ENCODE measurements at regions not wholly inside any gene's neighbourhood (a gene's known extent, or its start where the extent isn't known, plus 50 kb on each side); places are given as distances from the start of the nearest gene placed in this dataset.

DNA sequence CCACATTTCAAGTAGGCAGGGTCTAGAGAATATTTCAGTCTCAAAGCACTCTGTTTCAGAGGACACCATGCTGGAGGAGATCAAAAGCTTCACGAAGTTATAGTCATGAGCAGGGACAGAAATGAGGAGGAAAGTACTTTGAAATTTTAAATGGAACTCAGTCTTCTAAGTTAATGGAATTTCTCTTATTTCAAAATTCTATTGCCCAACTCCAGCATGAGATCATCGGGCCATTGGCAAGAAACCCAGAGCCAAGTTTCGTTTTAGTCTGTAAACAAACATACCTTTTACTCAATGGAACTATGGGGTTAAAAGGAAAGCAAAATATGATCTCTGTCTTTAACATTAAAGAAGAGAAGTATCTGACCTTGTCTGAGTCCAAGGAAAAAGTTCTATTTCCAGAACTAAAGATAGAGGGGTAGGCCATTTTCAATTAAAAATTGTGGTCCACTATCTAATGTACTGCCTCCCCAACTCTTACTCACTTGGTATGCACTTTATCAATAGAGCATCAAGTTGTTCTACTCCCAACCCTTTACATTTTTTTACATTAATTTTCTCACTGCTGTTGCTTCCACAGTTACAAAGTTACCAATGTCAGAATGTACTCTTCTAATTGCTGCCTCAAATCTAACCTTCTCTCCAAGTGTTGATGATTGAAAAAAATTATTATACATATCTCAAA, 235.3 kb upstream of the NRSN1 start:
- no peak for DNase-seq (ENCODE audit: low read depth, low spot score)

DNA sequence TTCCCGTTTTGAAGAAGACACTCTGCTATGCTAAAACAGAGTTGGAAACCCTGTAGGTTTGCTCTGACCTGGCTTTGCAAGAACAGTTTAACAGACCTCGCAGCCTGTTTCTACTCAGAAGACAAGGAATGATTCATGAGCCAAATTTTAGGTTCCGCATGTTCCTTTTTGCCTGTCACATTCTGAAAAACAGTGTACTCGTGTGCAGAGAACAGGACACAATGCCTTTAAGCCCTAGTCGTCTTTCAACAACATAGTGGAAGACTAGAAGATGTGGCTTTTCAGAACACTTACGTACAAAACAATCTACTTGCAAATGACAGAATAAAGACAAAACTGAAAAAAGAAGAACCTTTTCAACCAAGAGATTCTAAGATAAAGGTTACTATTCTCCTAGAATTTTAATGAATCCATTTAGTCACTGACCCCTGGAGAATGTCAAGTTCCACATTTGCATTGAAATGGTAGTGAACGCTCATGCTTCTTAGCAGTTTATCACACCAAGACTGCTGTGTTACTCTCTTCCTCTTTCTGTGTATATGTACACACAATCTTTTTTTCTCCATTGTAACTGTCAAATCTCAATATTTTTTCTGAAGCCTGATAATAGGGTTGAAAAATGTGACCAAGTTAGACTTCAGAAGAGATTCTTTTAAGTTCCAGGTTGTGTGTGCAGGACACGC, 220.7 kb upstream of the NRSN1 start:
- no peak for DNase-seq (ENCODE audit: low read depth, low spot score)

DNA sequence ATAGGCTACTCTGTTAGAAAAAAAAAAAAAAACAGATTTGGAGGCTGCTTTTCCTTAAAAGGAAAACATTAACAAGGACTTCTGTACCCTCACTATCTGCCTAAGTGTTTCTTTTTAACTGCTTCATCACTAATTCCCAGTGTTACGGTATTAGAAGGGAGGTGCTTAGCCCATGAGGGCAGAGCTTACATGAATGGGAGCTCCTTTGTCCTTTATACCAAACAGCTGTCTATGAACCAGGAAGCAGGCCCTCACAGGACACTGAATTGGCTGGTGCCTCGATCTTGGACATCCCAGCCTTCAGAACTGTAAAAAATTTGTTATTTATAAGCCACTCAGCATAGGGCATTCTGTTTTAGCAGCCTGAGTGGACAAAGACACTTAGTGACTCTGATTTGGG, 215.6 kb upstream of the NRSN1 start:
- no peak for DNase-seq (ENCODE audit: low read depth, low spot score)

DNA sequence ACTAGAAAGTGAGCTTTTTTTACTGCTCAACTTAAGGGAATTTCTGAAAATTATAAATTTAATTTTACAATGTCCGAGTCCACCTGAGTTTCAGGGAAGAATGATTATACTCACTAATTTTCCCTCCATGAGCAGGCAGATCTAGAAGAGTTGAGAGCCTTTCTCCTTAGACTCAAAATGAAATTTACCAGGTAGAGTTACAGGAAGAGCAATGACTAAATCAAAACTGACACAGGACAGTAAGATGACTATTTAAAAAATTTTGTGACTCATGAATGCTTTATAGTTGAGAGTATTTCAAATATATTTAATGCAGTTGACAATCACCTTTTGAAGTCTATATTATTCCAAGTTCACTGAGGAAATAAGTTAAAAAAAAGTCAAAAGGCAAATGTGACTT, 198.1 kb upstream of the NRSN1 start:
- DNase-seq (ENCODE audit: low read depth, low spot score), result no peak

DNA sequence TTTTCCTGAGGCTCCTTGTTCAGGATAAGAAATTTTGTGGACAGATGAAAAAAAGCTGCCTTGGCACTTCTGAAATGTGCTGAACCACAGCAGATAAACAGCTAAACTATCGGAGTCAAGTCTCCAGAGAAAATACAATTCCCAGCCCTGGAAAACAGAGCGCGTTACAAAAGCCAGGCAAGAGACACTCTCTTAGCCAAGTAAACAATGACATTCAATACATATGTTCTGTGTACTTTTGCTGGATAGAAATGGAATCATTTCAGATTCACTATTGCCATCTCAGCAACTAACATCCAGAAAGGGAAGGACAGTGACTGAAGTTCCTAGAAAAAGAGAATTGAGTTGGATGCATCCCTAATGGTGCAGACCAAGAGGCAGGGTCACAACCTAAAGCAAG, 196.8 kb upstream of the NRSN1 start:
- DNase-seq (ENCODE audit: low read depth, low spot score), result no peak

DNA sequence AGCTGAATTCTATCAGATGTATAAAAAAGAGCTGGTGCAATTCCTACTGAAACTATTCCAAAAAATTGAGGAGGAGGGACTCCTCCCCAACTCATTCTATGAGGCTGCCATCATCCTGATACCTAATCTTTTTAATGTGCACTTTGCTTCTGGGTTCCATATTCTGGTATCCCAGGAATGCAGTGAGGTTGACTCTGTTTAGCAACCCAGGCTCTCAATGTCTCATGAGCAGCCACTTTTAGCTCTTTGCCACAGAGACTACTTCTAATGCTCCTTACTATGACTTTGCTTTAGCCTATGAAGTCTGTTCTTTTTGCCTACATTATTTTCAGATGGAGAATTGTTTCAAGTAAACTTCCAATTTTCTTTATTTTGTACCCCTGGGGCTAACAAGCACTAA, 185.5 kb upstream of the NRSN1 start:
- DNase-seq (ENCODE audit: low read depth, low spot score), result no peak

DNA sequence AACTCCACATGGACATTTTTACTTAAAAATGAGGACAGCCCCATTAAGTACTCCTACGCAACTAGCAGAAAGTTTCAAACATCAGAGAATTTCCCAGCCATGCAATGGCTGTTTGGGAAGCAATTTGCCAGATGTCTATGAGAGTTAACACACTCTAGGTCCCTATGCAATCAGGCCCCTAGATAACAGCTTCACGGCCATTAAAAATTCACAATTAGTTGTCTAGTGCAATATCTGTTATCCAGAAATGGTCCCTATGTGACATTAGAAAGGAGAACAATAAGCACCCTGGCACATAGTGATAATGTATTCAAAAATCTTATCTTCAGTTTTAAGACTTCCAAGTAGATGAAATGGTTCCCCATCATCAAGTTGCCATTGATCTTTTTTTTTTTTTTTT, 174.3 kb upstream of the NRSN1 start:
- no peak for DNase-seq (ENCODE audit: low read depth, low spot score)

DNA sequence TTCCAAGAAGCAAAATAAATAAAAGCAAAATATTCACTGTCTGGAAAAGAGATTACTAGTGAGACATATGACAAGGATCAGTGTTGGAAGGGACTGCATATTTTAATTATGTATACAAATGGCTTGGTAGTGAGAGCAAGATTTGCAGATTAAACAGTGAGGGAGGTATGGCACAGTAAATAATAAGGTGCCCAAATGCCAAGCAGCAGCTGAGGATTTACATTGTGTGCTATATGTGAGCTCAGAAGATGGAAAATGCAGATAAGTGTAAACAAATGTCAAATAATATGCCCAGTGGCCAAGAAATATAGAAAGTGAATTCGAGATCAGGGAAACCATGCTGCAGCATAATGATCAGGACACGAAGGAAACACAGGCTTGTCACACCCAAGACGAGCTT, 173.8 kb upstream of the NRSN1 start:
- DNase-seq (ENCODE audit: low read depth, low spot score), result no peak

DNA sequence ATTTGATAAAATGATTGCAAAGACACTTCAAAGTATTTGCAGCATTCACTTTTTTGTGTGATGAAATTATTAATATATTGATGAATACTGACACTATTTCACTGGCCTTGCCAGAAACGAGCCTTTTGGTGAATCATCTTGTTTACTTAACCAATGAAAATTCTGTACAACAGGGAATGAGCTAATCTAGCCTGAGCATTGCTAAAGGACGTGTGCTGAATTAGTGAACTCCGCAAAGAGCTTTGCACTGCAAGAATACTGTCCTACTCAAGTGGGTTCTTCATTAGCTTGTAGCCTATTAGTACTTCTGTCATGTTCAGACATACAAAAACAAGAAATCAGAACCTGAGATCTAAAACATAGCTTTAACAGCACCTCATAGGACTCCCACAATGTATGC, 172.0 kb upstream of the NRSN1 start:
- no peak for DNase-seq (ENCODE audit: low read depth, low spot score)

DNA sequence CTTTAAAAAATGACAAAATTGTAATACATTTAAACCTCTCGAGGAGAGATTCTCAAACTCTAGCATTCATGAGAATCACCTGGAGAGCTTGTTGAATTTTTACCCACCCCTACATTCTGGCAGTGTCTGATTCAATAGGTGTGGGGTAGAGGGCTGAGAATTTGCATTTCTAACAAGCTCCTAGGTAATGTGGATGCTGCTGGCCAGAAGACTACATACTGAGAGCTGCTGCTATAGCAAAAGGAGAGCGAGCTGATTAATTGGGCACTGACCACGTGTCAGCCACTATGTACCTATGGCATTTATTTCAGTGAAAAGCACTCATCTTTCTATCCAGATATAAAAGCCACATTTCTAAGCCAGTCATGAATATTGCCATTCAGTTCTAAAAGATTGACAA, 169.0 kb upstream of the NRSN1 start:
- no peak for DNase-seq (ENCODE audit: low read depth, low spot score)

DNA sequence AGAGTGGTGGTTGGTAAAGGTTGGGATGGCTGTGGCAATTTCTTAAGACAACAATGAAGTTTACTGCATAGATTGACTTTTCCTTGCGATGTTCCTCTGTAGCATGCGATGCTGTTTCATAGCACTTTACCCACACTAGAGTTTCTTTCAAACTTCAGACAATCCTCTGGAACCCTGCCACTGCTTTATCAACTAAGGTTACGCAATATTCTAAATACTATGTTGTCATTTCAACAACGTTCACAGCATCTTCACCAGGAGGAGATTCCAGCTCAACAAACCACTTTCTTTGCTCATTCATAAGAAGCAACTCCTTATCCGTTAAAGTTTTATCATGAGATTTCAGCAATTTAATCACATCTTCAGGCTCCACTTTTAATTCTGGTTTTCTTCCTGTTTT, 161.2 kb upstream of the NRSN1 start:
- no peak for DNase-seq (ENCODE audit: low read depth, low spot score)

DNA sequence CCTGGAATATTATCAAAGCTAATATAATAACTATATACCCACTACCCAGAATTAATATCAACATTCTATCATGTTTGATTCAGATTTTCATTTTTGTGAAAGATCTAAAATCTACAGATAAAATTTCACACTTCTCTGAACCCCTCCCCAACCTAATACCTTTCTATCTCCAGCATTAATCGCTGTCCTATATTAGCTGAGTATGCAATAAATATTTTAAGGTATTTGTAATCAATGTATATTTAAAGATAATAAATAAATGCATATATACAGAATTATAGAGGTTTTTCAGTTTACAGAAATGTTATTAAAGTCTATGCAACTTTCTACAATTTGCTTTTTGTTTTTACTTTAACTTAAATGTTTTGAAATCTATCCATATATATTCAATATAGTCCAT, 156.7 kb upstream of the NRSN1 start:
- no peak for DNase-seq (ENCODE audit: low read depth, low spot score)

DNA sequence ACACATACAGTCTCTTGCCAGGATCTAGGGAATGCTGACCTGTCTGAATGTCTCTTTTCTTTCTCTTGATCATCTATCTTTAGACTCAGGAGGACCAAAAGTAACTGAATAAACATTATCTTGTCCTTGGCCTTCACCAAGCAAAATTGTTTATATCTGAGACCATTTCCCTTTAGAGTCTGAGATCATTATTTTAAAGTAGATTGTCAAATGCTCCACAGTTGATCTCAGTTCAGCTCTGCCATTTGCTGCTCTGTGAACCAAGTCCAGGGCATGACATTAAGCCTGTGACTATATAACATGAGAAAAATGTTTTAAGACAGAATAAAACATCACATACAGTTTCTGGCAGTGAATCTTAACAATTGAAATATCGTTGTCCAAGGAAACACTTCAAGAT, 148.3 kb upstream of the NRSN1 start:
- no peak for DNase-seq (ENCODE audit: low read depth, low spot score)

DNA sequence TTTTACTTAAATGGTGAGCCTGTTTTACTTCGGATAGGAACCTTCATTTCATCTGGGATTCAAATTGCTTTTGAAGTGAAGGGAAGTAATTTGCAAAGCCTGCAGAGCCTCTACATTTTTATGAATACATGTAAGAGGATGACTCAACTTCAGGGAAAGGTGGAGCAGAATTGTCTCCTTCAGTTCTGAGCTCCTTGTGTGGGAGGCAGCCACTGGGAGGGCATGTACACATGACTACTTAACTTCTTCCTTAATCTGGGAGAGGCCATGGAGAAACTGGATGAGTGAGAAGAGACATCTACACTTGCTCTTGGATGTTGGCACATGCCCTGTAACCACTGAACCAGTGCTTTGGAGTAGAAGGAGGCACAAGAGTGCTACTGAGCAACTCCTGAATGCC, 145.1 kb upstream of the NRSN1 start:
- DNase-seq (ENCODE audit: low read depth, low spot score), result no peak

DNA sequence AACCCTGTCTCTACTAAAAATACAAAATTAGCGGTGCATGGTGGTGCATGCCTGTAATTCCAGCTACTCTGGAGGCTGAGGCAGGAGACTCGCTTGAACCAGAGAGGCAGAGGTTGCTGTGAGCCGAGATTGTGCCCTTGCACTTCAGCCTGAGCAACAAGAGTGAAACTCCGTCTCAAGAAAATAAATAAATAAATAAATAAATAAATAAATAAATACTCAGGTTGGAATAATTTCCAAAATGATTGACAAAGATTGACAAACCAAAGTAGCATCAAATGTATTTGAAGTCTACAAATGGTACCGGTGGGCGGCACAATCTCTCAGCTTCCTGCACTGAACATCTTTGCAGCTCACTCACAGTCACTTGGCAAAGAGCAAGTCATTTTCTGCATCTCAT, 144.1 kb upstream of the NRSN1 start:
- DNase-seq (ENCODE audit: low read depth, low spot score), result no peak

DNA sequence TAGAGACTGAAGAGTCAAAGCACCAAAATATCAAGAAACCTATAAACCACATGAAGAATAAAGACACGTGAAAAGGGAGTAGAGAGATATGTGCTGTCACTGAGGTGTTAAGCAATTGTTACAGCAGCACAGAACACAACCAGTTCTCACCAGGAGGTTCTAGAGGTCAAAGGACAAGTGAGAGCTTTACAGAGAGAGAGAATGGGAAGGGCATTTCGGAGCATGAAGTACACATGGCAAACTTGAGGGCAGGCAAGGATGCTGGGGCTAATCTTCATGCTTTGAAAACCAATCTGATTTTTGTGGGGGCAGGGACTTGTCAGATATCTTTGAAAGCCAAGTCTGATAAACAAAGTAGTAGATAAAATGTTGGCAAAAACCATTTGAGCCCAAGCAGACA, 142.3 kb upstream of the NRSN1 start:
- DNase-seq (ENCODE audit: low read depth, low spot score), result no peak

DNA sequence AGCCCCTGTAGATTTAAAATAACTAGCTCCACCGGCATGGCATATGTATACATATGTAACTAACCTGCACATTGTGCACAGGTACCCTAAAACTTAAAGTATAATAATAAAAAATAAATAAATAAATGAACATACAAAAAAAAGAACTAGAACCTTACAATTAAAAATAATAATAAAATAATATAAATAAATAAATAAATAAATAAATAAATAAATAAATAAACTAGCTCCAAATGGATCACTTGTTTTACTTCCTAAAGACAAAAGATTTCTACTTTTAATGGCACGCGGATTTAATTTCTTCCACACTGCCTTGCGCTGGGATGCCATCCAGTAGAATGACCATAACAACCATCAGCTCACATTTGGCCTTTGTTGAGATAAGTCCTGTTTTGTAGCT, 141.0 kb upstream of the NRSN1 start:
- no peak for DNase-seq (ENCODE audit: low read depth, low spot score)

DNA sequence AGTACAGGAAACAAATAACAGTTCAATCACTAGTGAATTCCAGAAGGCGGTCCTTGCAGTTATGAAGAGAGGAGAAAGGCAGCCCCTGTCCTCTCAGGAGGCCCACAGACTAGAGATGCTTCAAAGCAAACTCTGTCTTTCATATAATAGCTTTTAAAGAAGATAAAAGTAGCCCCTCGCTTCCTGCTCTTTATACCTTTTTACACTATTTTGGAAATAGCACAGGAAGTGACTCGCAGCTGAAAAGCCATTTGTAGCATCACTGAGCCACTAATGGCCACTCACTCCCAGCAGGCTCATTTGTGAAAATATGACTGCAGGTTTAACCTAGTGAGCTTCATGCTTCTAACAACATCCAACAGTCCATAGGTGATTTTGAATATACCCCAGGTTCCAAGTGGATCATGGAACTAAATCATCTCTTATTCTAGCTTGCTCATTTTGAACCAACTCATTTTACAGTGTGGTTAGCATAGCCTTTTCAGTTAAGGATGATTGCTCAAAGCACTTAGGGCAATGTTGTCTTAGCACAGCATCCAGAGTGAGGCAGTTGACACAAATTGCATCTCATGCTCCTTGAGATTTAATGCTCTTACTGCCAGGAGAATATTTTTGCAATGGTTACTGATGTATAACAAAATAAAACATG, 136.0 kb upstream of the NRSN1 start:
- no peak for DNase-seq (ENCODE audit: low read depth, low spot score)

DNA sequence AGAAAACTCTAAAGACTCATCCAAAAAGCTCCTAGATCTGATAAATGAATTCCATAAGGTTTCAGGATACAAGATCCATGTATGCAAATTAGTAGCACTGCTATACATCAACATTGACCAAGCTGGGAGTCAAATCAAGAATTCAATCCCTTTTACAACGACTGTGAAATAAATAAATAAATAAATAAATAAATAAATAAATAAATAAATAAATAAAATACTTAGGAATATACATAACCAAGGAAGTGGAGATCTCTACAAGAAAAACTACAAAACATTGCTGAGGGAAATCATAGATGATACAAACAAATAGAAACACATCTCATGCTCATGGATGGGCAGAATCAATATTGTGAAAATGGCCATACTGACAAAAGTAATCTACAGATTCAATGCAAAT, 132.0 kb upstream of the NRSN1 start:
- DNase-seq (ENCODE audit: low read depth, low spot score), result no peak

DNA sequence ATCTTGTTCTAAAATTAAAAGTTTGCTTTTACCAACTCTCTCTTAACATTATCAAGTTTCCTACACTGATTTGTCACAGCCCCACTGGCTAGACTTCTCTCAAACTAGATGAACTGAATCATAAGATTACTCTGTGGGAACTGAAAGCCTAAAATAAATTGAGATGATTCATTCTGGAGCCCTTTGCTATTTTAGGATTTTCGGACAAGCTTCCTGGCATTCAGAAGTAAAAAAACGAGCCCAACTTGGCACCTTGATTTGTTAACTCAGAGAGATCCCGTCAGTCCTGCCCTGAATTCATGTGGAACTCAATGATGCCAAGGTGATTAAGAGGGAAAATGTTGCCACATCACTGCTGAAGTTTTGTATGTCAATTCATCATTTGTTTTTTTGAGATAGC, 122.0 kb upstream of the NRSN1 start:
- no peak for DNase-seq (ENCODE audit: low read depth, low spot score)

DNA sequence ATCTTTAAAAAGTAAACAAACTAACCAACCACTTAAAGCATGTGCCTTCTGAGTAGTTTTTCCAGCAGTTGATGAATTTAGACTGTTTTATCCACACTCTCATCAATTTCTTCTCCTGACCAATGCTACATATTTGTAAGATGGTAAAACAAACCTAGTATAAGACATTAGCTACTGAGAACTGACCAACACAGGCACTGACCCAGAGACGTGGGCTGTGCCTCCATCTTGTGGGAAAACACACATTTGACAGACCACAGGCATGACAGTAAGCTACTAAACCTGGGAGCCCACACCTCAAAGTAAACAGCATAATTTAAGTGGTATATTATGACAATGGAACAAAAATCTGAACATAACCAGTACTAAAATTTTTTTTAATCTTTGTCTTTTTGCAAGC, 121.4 kb upstream of the NRSN1 start:
- no peak for DNase-seq (ENCODE audit: low read depth, low spot score)

DNA sequence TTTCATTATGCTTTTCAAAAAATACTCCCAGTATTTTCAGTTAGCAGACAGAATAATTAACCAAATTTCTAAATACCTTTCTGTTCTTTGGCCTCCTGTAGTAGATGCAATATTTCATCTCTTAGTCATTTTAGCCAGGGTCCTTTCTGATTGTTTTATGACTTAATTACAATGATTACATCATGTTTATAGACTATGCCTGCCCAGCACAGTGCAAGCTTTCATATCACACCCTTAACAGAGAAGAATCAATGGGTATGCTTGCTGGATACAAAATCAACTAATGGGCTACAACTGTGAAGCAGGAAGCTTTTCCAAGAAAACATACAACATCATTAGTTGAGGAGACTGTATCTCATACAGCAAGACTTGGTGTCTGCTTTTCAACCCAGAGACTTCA, 119.8 kb upstream of the NRSN1 start:
- no peak for DNase-seq (ENCODE audit: low read depth, low spot score)

DNA sequence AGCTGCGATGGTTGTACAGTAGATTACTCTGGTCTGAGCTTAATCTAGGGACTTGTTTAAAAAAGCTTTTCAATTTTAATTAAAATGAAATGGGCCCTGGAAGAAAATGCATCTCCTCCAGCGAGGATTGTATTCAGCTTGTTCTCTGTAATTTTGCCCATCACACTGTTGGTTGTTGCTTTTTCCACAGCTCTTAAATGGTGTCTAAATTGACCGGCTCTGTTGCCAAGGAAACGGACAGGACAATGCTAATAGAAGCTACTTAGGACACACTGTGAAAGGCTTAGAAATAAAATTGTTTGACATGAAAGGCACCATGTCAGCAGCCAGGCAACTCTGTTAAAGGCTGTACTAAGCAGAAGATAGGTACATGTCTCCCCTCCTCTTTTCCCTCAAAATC, 116.7 kb upstream of the NRSN1 start:
- DNase-seq (ENCODE audit: low read depth, low spot score), result no peak

All from ELF-1 (cell line).